K562 (cell line): ENCODE measurements at regions not wholly inside any gene's neighbourhood (a gene's known extent, or its start where the extent isn't known, plus 50 kb on each side); places are given as distances from the start of the nearest gene placed in this dataset.

ENCODE experiments used
- ATAC-seq: fragments of 200-7000 bp; cut with Tn5 transposase; 3 replicates; pipeline ENCODE4 v1.9.1; 2020; ENCODE audit warnings: moderate library complexity
- BruUV-seq: library from RNA; stranded (reverse); fragments of 400-500 nt; replicated peaks from 2 replicates; lab custom pipeline; 2021; lab: Mats Ljungman, UMichigan
- CTCF ChIA-PET: fragments of 300-600 bp; formaldehyde crosslinking; extraction: SDS; loops from one replicate; lab custom pipeline; 2021; ENCODE audit warnings: low intra/inter-chr PET ratio; lab: Yijun Ruan, JAX
- POLR2A ChIA-PET: fragments of 300-600, 350-650 bp; sonication (Branson Sonifier 250); formaldehyde crosslinking; extraction: SDS; loops from one replicate; lab custom pipeline; 2021; ENCODE audit warnings: antibody characterized with exemption, inconsistent platforms; lab: Yijun Ruan, JAX
- DNase-seq, 4 experiments: peaks; one replicate each; pipeline versions ENCODE4 v3.0.0 to v3.0.0-alpha.2; 2011 to 2018; ENCODE audit warnings: low spot score in 3 of 4, mixed read lengths in 3 of 4; ENCODE audit errors: extremely low read depth in 1 of 4
- FAIRE-seq: peaks from 2 replicates; lab custom pipeline; 2011; peaks lifted over from hg19 to GRCh38; lab: Jason Lieb, UNC
- H2AFZ ChIP-seq: 2 replicates; pipeline ENCODE4 v1.6.0; 2011; ENCODE audit warnings: low read depth, low read length, control low read depth, inconsistent platforms
- H3K27ac ChIP-seq: fragments of 200-600 bp; 3 replicates; pipeline ENCODE4 v1.8.0; 2011; ENCODE audit warnings: low read depth, mild to moderate bottlenecking, control low read depth, inconsistent platforms, low read length, moderate library complexity, mixed read lengths; ENCODE audit errors: extremely low read depth
- H3K27me3 ChIP-seq, 2 experiments: fragments of 300-600 bp in 1 of 2; 2 replicates in 1 of 2; 3 replicates in 1 of 2; pipeline versions ENCODE4 v1.6.0 to v1.8.0; 2011; ENCODE audit warnings: inconsistent platforms in 2 of 2, low read length in 2 of 2, mild to moderate bottlenecking in 1 of 2, mixed read lengths in 1 of 2, moderate library complexity in 1 of 2; ENCODE audit not compliant: control insufficient read depth in 2 of 2, insufficient read depth in 2 of 2
- H3K36me3 ChIP-seq: fragments of 300-600 bp; 3 replicates; pipeline ENCODE4 v1.8.0; 2011; ENCODE audit warnings: mild to moderate bottlenecking, low read length, inconsistent platforms; ENCODE audit not compliant: control insufficient read depth, insufficient read depth
- H3K4me1 ChIP-seq, 2 experiments: fragments of 200-600 bp in 1 of 2; replicated peaks in 1 of 2; 2 replicates in 1 of 2; 3 replicates in 1 of 2; pipeline versions ENCODE4 v1.5.1 to v1.8.0; 2011; ENCODE audit warnings: inconsistent platforms in 2 of 2, low read length in 2 of 2, mild to moderate bottlenecking in 1 of 2, mixed read lengths in 1 of 2, moderate library complexity in 1 of 2; ENCODE audit not compliant: control insufficient read depth in 2 of 2, insufficient read depth in 2 of 2
- H3K4me2 ChIP-seq: 2 replicates; pipeline ENCODE4 v1.6.1; 2011; ENCODE audit warnings: low read length, control low read depth, inconsistent platforms, mixed read lengths; ENCODE audit not compliant: insufficient read depth
- H3K4me3 ChIP-seq: fragments of 200-600 bp; sonication (generic), shearing (Covaris generic); 2 replicates; pipeline ENCODE4 v1.5.1; 2016; ENCODE audit warnings: control low read depth, inconsistent platforms
- H3K79me2 ChIP-seq: fragments of 200-600 bp; 3 replicates; pipeline ENCODE4 v1.8.0; 2011; ENCODE audit warnings: low read length, inconsistent platforms; ENCODE audit not compliant: control insufficient read depth, insufficient read depth
- H3K9ac ChIP-seq, 2 experiments: 2 replicates each; pipeline versions ENCODE4 v1.6.0 to v1.6.1; 2011; ENCODE audit warnings: low read depth in 2 of 2, low read length in 2 of 2, control low read depth in 1 of 2, inconsistent platforms in 1 of 2, mild to moderate bottlenecking in 1 of 2, mixed read lengths in 1 of 2; ENCODE audit not compliant: insufficient read depth in 1 of 2
- H3K9me1 ChIP-seq: one replicate; pipeline ENCODE4 v1.6.0; 2011; ENCODE audit warnings: inconsistent platforms, mild to moderate bottlenecking, low read length, moderate library complexity; ENCODE audit not compliant: control insufficient read depth, insufficient read depth
- H3K9me3 ChIP-seq: replicated peaks from 2 replicates; pipeline ENCODE4 v1.5.1; 2011; ENCODE audit warnings: low read depth, low read length, inconsistent platforms; ENCODE audit not compliant: control insufficient read depth, insufficient read depth
- H4K20me1 ChIP-seq: replicated peaks from 2 replicates; pipeline ENCODE4 v1.6.1; 2011; ENCODE audit warnings: low read length, inconsistent platforms, mixed read lengths; ENCODE audit not compliant: control insufficient read depth, insufficient read depth
- ADNP ChIP-seq: fragments of 200-800 bp; sonication (Bioruptor generic); IDR thresholded peaks from 2 replicates; pipeline ENCODE4 v1.6.1; 2016; ENCODE audit warnings: missing genetic modification characterization, missing compliant biosample characterization
- FOXP1 ChIP-seq: sonication (generic); formaldehyde crosslinking; IDR thresholded peaks from 2 replicates; pipeline ENCODE4 v1.8.0; 2022; ENCODE audit warnings: mild to moderate bottlenecking, missing genetic modification reagents
- GMEB1 ChIP-seq: fragments of 250-450 bp; sonication (Bioruptor Pico); IDR thresholded peaks from 2 replicates; pipeline ENCODE4 v1.4.0; 2020; ENCODE audit warnings: mild to moderate bottlenecking
- HMGN3 ChIP-seq: IDR thresholded peaks from 2 replicates; pipeline ENCODE4 v1.6.1; 2011; ENCODE audit warnings: borderline replicate concordance, low read depth, mild to moderate bottlenecking, mixed read lengths, low read length; ENCODE audit not compliant: insufficient read length; ENCODE audit errors: extremely low read depth
- KLF10 ChIP-seq: fragments of 250-450 bp; sonication (Bioruptor Pico); IDR thresholded peaks from 2 replicates; pipeline ENCODE4 v1.6.1; 2021; ENCODE audit warnings: matching md5 sums
- MEF2D ChIP-seq: conservative IDR thresholded peaks from 2 replicates; pipeline ENCODE4 v1.6.1; 2016; ENCODE audit warnings: low read depth, missing genetic modification characterization, missing compliant biosample characterization
- MITF ChIP-seq: IDR thresholded peaks from 2 replicates; pipeline ENCODE4 v1.6.1; 2014; ENCODE audit warnings: antibody characterized with exemption
- POLR3A ChIP-seq: IDR thresholded peaks from 2 replicates; pipeline ENCODE4 v1.6.1; 2011; ENCODE audit warnings: borderline replicate concordance, mild to moderate bottlenecking, moderate library complexity; ENCODE audit not compliant: insufficient read length, insufficient read depth; ENCODE audit errors: extremely low read depth
- ZNF263 ChIP-seq: sonication (generic); formaldehyde crosslinking; IDR thresholded peaks from 2 replicates; pipeline ENCODE4 v1.8.0; 2022; ENCODE audit warnings: mild to moderate bottlenecking, missing genetic modification reagents, borderline replicate concordance
- WGBS: fragments of 100-300 bp; shearing (Covaris generic); methylation state at CpG from one replicate; pipeline ENCODE4 v1.1.6; 2016; ENCODE audit warnings: low coverage, mixed read lengths; ENCODE audit not compliant: insufficient coverage; ENCODE audit errors: missing lambda C conversion rate; 5-methylcytosine and 5-hydroxymethylcytosine counted together
- in situ Hi-C: fragments of 300-500 bp; cut with MboI; formaldehyde crosslinking; loops from 4 replicates; pipeline ENCODE4 v1.15.0; 2018; ENCODE audit warnings: inconsistent platforms, mixed read lengths
- intact Hi-C: fragments of 100-400 bp; cut with micrococcal nuclease; formaldehyde crosslinking; loops from 2 replicates; pipeline ENCODE4 v1.14.2; 2022

GRCh38 chr19:20367811-20368294, 197.7 kb downstream of the ZNF737 start (continued):
- TF ChIP-seq MEF2D (tag) (no peak), FOXP1 (CRISPR knock-in tag) (no peak), KLF10 (no peak)

GRCh38 chr19:20365146-20365545, 198.1 kb downstream of the ZNF486 start:
- FAIRE-seq, result no peak
- intact Hi-C loops (no loop called here), in situ Hi-C loops (no loop called here)
- ChIA-PET POLR2A (no interaction called here), CTCF (no interaction called here)
- 1% methylated on average over 6 of the region's 6 CpGs for WGBS
- TF ChIP-seq HMGN3 (no peak), POLR3A (no peak), MITF (no peak), ZNF263 (CRISPR knock-in tag) (no peak), ADNP (tag) (no peak), GMEB1 (CRISPR knock-in tag) (no peak)
- Histone ChIP-seq H4K20me1 (no peaks in the 10 kb centered on the region), H3K4me3 (no peak overlapping the region), H3K79me2 (no peaks in the 10 kb centered on the region), H3K4me2 (no peak overlapping the region), H3K9me3 (no peaks in the 10 kb centered on the region), H3K9me1 (no peaks in the 10 kb centered on the region), H2AFZ (no peak overlapping the region), H3K27ac (no peak overlapping the region), H3K9ac (no peak overlapping the region), H3K4me1 (no peaks in the 10 kb centered on the region; a peak in 1 of 5 replicates), H3K36me3 (no peaks in the 10 kb centered on the region), H3K27me3 (no peaks in the 10 kb centered on the region)
- no TSS peak for BruUV-seq
- peak in 1 of 4 experiments; percentile 0 for DNase-seq
- ATAC-seq, result no peak
